GM12878 (cell line): ENCODE measurements at regions not wholly inside any gene's neighbourhood (a gene's known extent, or its start where the extent isn't known, plus 50 kb on each side); places are given as distances from the start of the nearest gene placed in this dataset.

ENCODE experiments used
- ATAC-seq: fragments of 200-7000 bp; cut with Tn5 transposase; 3 replicates; pipeline ENCODE4 v1.9.1; 2020; ENCODE audit warnings: mild to moderate bottlenecking, moderate library complexity
- BruUV-seq: library from RNA; stranded (reverse); fragments of 400-500 nt; replicated peaks from 2 replicates; lab custom pipeline; 2021; lab: Mats Ljungman, UMichigan
- CTCF ChIA-PET: fragments of 300-600 bp; sonication (Branson Sonifier 250); formaldehyde crosslinking; extraction: SDS; loops from one replicate; lab custom pipeline; 2021; ENCODE audit warnings: inconsistent platforms; lab: Yijun Ruan, JAX
- POLR2A ChIA-PET: fragments of 350-600 bp; formaldehyde crosslinking; extraction: SDS; loops from one replicate; lab custom pipeline; 2021; ENCODE audit warnings: inconsistent platforms; lab: Charles Lee
- RAD21 ChIA-PET: fragments of 300-600 bp; sonication (Branson Sonifier 250); formaldehyde crosslinking; loops from one replicate; lab custom pipeline; 2023; ENCODE audit warnings: antibody characterized with exemption; ENCODE audit not compliant: unreplicated experiment; lab: Charles Lee
- SMC1A ChIA-PET: fragments of 300-600 bp; sonication (Branson Sonifier 250); formaldehyde crosslinking; loops from one replicate; lab custom pipeline; 2023; ENCODE audit not compliant: unreplicated experiment, uncharacterized antibody; lab: Charles Lee
- DNase-seq: peaks from one replicate; pipeline ENCODE4 v3.0.0-alpha.2; 2011; ENCODE audit warnings: low read depth, low spot score
- FAIRE-seq: peaks from 3 replicates; lab custom pipeline; 2011; peaks lifted over from hg19 to GRCh38; lab: Jason Lieb, UNC
- H2AFZ ChIP-seq: 2 replicates; pipeline ENCODE4 v1.6.0; 2011; ENCODE audit warnings: low read depth, low read length, control low read depth; ENCODE audit not compliant: control insufficient read depth
- H3K27ac ChIP-seq: 2 replicates; pipeline ENCODE4 v1.5.1; 2011; ENCODE audit warnings: control low read depth; ENCODE audit not compliant: control insufficient read depth, insufficient read depth
- H3K27me3 ChIP-seq, 2 experiments: replicated peaks in 1 of 2; 2 replicates each; pipeline versions ENCODE4 v1.6.0 to v1.6.1; 2011; ENCODE audit warnings: low read length in 1 of 2; ENCODE audit not compliant: control insufficient read depth in 2 of 2, insufficient read depth in 2 of 2
- H3K36me3 ChIP-seq, 2 experiments: 2 replicates each; pipeline ENCODE4 v1.5.1; 2011; ENCODE audit warnings: low read length in 1 of 2; ENCODE audit not compliant: control insufficient read depth in 2 of 2, insufficient read depth in 2 of 2
- H3K4me1 ChIP-seq: 2 replicates; pipeline ENCODE4 v1.6.1; 2011; ENCODE audit warnings: mild to moderate bottlenecking, low read length, moderate library complexity, mixed read lengths; ENCODE audit not compliant: control insufficient read depth, insufficient read depth
- H3K4me2 ChIP-seq: 2 replicates; pipeline ENCODE4 v1.6.0; 2011; ENCODE audit warnings: control low read depth; ENCODE audit not compliant: control insufficient read depth, insufficient read depth
- H3K4me3 ChIP-seq: fragments of 200-600 bp; sonication (generic); 2 replicates; pipeline ENCODE4 v1.5.1; 2016
- H3K79me2 ChIP-seq: 2 replicates; pipeline ENCODE4 v1.6.0; 2011; ENCODE audit warnings: low read length; ENCODE audit not compliant: control insufficient read depth, insufficient read depth
- H3K9ac ChIP-seq: 2 replicates; pipeline ENCODE4 v1.8.0; 2011; ENCODE audit warnings: low read length, control low read depth, mixed read lengths; ENCODE audit not compliant: control insufficient read depth, insufficient read depth
- H3K9me3 ChIP-seq: replicated peaks from 3 replicates; pipeline ENCODE4 v1.5.1; 2011; ENCODE audit warnings: mild to moderate bottlenecking, low read length; ENCODE audit not compliant: control insufficient read depth, insufficient read depth
- H4K20me1 ChIP-seq: 2 replicates; pipeline ENCODE4 v1.6.0; 2011; ENCODE audit not compliant: control insufficient read depth, insufficient read depth
- GATAD2B ChIP-seq: fragments of 450-650 bp; conservative IDR thresholded peaks from 2 replicates; pipeline ENCODE4 v1.6.1; 2017; ENCODE audit warnings: low read depth, mild to moderate bottlenecking, moderate library complexity
- IRF3 ChIP-seq: fragments of 450-650 bp; IDR thresholded peaks from 2 replicates; pipeline ENCODE4 v1.6.1; 2014; ENCODE audit warnings: mild to moderate bottlenecking
- NFXL1 ChIP-seq: fragments of 450-650 bp; IDR thresholded peaks from 2 replicates; pipeline ENCODE4 v1.6.1; 2017; ENCODE audit warnings: antibody characterized with exemption, mild to moderate bottlenecking, borderline replicate concordance
- RCOR1 ChIP-seq: conservative IDR thresholded peaks from 2 replicates; pipeline ENCODE4 v1.6.1; 2012; ENCODE audit warnings: low read depth, low read length, improper control_type of control experiment
- SREBF1 ChIP-seq: IDR thresholded peaks from 2 replicates; pipeline ENCODE4 v1.6.1; 2012; ENCODE audit warnings: mild to moderate bottlenecking, low read length
- WGBS: methylation state at CpG from one replicate; pipeline ENCODE4 v1.1.6; 2016; ENCODE audit warnings: low lambda C conversion rate; ENCODE audit not compliant: insufficient replicate concordance, insufficient coverage; ENCODE audit errors: missing lambda C conversion rate; 5-methylcytosine and 5-hydroxymethylcytosine counted together
- in situ Hi-C: fragments of 300-500 bp; cut with MboI; formaldehyde crosslinking; loops from 9 replicates; pipeline ENCODE4 v1.14.3; 2018; ENCODE audit warnings: mixed read lengths
- intact Hi-C: fragments of 100-400 bp; cut with micrococcal nuclease; formaldehyde crosslinking; loops from one replicate; pipeline ENCODE4 v1.14.2; 2022; ENCODE audit not compliant: unreplicated experiment
- TF ChIP-seq, protein P1 (sequence below): fragments of 150-350 bp; IDR thresholded peaks from 2 replicates; pipeline ENCODE4 v1.6.1; 2014; ENCODE audit warnings: mild to moderate bottlenecking, low read depth, low read length
- TF ChIP-seq, protein P2 (sequence below): IDR thresholded peaks from 2 replicates; pipeline ENCODE4 v1.6.1; 2011; ENCODE audit warnings: low read depth, low read length, improper control_type of control experiment, borderline replicate concordance

GRCh38 chr12:91349476-91349875, 166.9 kb upstream of the DCN start (continued):
- TF ChIP-seq IRF3 (no peak), SREBF1 (no peak), RCOR1 (no peak)
- TF ChIP-seq, protein P1, sequence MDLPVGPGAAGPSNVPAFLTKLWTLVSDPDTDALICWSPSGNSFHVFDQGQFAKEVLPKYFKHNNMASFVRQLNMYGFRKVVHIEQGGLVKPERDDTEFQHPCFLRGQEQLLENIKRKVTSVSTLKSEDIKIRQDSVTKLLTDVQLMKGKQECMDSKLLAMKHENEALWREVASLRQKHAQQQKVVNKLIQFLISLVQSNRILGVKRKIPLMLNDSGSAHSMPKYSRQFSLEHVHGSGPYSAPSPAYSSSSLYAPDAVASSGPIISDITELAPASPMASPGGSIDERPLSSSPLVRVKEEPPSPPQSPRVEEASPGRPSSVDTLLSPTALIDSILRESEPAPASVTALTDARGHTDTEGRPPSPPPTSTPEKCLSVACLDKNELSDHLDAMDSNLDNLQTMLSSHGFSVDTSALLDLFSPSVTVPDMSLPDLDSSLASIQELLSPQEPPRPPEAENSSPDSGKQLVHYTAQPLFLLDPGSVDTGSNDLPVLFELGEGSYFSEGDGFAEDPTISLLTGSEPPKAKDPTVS = no peak
- TF ChIP-seq, protein P2, sequence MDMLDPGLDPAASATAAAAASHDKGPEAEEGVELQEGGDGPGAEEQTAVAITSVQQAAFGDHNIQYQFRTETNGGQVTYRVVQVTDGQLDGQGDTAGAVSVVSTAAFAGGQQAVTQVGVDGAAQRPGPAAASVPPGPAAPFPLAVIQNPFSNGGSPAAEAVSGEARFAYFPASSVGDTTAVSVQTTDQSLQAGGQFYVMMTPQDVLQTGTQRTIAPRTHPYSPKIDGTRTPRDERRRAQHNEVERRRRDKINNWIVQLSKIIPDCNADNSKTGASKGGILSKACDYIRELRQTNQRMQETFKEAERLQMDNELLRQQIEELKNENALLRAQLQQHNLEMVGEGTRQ = no peak

DNA sequence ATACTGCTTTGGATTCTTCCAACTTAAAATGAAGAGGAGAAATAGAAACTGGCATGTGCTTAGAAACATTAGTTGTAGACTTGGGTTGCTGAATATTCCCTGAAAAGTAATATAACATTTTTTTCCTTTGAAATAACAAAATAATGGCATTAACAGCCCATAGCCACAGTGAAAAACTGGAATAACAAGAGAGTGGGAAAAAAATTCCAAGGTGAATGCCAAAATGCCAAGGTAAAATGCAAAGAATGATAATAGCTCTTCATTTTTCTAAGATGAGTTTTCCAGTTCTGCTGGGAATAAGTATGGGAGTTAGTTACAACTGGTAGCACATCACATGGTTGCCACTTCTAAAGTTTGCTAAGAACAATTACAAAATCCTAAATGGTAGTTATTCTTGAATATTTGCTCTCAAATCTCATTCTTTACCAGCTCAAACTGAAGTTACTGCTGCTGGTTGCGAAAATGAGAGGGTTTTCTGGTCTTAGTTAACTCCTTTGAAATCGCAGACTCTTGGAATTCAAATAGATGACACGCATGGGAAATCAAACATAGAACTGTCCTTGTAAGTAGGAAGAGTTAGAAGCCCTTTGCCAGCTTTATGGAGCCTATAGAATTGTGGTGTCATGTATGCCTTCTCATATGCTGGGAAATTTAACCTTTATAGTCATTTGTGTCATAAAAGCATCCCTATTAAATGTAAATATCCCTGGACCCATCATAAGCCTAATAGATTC, 165.0 kb upstream of the DCN start:
- Histone ChIP-seq H3K27me3 (no peaks in the 10 kb centered on the region), H3K9ac (no peak overlapping the region), H3K4me1 (no peaks in the 10 kb centered on the region), H3K4me3 (no peak overlapping the region), H3K36me3 (no peaks in the 10 kb centered on the region), H3K9me3 (no peaks in the 10 kb centered on the region), H4K20me1 (no peaks in the 10 kb centered on the region), H3K4me2 (no peak overlapping the region), H2AFZ (no peak overlapping the region), H3K27ac (no peak overlapping the region), H3K79me2 (no peaks in the 10 kb centered on the region)
- ChIA-PET SMC1A (no interaction called here), RAD21 (no interaction called here), CTCF (interaction anchor here (1.6 kb wide), 1 partner anchor 8 kb away, joined by 5 read pairs; no protein-coding TSS in a partner anchor), POLR2A (no interaction called here)
- no peak for DNase-seq
- no TSS peak for BruUV-seq
- ATAC-seq = no peak
- intact Hi-C loops = no loop called here
- in situ Hi-C loops = no loop called here
- 2% methylated on average over 3 of the region's 3 CpGs for WGBS
- TF ChIP-seq NFXL1 (no peak), GATAD2B (no peak)
- TF ChIP-seq, protein P1 = no peak
- FAIRE-seq = no peak
